ENCODE measurements at regions not wholly inside any gene's neighbourhood (a gene's known extent, or its start where the extent isn't known, plus 50 kb on each side); places are given as distances from the start of the nearest gene placed in this dataset.
A peak's percentile ranks its signal among the peaks of the same experiment; 100 is the strongest.
"Not testable (repeated sequence)": the region's sequence is repeated elsewhere in the genome, so short reads cannot be mapped to it uniquely, and the experiment has no call there.

DNA sequence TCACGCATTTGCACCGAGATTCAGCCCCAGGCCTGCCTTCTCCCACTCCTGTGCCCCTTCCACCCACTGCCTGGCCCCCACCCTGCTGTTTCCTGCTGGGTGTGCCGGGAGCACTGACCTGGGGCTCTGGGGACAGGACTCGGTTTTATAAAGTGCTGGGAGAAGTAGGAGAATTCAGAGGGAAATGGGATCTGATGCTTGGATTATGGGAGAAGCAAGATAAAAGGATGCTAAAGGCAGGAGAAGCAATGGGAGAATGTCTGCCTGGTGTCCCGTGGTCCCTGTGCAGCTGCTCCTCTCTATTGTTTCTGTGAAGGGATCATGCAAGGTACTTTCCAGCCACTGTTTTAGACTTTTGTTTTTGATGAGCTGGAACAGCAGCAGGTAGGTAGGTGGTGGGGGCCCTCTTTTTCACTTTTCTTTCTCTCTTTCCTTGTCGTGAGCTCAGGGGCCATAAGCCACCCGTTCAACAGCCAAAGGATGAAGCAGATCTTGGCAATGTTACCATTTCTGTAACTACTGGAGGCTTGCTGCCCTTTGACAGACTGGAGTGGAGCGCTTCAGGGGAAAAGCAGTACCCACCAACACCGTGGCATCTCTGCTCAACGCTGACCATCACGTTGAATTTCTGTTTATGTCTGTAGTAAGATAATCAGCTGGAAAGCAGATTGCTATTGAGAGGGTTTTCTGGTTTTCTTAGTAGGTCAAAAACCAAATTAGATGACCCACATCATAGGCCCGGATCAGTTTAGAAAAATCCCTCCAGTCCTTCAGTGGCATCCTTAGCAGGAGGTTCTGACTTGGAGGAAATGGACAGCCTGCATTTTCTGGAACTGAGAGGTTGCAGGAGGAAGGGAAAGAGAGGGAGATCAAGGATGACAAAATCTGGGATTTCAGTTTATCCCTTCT is 63.8 kb upstream of the ENPP6 start:
- DNase-seq (ENCODE audit: low spot score), result no peak

GRCh38 chr4:184280591-184281071 is 63.0 kb upstream of the ENPP6 start:
- no peak for DNase-seq (ENCODE audit: low spot score)

DNA sequence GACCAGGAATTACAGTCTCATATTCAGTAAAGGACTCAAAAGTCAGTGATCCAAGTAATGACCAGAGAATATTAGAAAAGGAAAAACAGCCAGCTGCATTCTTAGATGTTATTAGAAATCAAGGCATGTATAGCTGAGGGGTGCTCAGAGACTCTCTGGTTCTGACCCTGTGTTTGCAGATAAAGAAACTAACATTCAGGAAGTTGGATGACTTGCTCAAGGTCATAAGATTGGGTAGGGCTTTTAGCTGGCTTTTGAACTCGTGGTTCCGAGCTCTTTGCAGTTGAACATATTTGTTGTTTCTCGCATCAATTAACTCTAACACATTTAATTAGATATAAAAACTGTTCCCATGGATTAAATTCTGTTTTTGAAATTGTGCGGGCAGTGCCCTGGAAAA is 62.5 kb upstream of the ENPP6 start:
- DNase-seq (ENCODE audit: low spot score), result no peak

- DNase-seq (ENCODE audit: low spot score), result no peak
These were observed 61.9 kb upstream of the ENPP6 start for GRCh38 chr4:184279496-184280061.

DNA sequence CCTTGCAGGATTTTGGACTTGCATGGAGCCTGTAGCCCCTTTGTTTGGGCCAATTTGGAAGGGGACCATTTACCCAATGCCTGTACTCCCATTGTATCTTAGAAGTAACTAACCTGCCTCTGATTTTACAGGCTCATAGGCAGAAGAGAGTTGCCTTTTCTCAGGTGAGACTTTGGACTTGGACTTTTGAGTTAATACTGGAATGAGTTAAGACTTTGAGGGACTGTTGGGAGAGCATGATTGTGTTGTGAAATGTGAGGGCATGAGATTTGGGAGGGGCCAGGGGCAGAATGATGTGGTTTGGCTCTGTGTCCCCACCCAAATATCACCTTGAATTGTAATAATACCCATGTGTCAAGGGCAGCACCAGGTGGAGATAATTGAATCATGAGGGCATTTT is 60.1 kb upstream of the ENPP6 start:
- not testable (repeated sequence) for DNase-seq (ENCODE audit: low spot score)

DNA sequence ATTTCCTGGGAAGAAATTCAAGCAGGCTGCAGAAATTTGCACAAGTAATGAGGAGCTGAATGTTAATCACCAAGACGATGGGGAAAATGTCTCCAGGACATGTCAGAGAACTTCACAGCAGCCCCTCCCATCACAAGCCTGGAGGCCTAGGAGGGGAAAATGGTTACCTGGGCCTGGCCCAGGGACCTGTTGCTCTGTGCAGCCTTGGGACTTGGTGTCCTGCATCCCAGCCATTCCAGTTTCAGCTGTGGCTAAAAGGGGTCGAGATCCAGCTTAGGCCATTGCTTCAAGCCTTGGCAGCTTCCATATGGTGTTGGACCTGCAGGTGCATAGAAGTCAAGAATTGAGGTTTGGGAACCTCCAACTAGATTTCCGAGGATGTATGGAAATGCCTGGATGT is 59.3 kb upstream of the ENPP6 start:
- not testable (repeated sequence) for DNase-seq (ENCODE audit: low spot score)

GRCh38 chr4:184276346-184276745 is 58.7 kb upstream of the ENPP6 start:
- DNase-seq (ENCODE audit: low spot score), result not testable (repeated sequence)

GRCh38 chr4:184275766-184276165 is 58.1 kb upstream of the ENPP6 start:
- peak; percentile 33 for DNase-seq (ENCODE audit: low spot score)

- no peak for DNase-seq (ENCODE audit: low spot score)
These were observed 56.7 kb upstream of the ENPP6 start for GRCh38 chr4:184274286-184274951.

DNA sequence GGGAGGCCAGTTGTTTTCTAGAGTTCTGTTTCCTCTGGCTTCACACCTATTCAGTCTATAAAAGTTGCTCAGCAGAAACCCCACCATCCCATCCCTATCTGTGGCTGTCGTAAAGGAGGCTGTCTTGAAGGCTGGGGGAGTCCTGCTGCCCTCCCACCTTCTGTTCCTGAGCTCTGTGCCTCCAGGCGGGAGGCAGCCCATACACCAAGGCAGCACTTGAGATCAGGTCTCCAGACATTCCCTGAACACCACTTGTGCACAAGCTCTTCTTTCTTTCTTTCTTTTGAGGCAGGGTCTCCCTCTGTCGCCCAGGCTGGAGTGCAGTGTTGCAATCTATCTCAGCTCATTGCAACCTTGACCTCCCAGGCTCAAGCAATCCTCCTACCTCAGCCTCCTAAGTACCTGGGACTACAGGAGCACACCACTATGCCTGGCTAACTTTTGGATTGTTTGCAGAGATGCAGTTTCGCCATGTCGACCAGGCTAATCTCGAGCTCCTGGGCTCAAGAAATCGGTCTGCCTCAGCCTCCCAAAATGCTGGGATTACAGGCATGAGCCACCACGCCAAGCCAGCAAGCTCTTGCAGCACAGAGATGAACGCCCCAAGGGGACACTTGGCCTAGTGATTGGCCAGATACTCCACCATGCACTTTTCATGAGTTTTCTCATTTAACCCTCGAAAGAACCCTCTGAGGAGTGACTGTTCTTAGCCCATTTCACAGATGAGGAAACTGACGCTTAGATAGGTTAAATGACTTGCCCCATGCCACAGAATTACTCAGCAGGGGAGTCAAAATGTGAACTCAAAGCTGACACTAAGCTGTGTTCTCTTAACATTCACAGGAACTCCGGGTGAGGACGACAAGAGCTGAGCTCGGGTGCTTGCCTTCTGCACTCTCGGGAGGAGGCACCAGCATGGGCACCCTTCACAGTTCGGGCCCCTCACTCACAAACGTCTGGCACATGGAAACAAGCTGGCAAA is 55.8 kb upstream of the ENPP6 start:
- no peak for DNase-seq (ENCODE audit: low spot score)

DNA sequence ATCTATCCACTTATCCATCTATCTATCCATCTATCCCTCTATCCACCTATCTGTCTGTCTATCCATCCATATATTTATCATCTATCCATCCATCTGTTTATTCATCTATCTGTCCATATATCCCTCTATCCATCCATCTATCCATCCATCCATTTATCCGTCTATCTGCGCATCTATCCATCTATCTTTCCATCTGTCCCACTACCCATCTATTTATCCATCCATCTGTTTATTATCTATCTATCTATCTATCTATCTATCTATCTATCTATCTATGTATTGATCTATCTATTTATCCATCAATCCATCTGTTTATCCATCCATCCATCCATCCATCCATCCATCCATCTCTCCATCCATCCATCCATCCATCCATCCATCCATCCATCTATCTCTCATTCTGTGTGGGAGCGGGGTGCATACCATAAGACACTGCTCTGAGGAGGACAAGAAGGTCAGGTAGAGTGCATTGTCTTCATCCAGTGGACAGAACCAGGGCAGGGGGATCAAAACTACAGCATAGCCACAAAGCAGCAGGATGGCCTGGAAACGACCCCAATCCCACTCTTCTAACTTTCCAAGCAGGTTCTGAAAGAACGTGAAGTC is 53.2 kb upstream of the ENPP6 start:
- DNase-seq (ENCODE audit: low spot score), result no peak

GRCh38 chr4:184269879-184270430 is 52.3 kb upstream of the ENPP6 start:
- DNase-seq (ENCODE audit: low spot score), result no peak

GRCh38 chr4:184268584-184269160 is 51.0 kb upstream of the ENPP6 start:
- peak; percentile 19 for DNase-seq (ENCODE audit: low spot score)

DNA sequence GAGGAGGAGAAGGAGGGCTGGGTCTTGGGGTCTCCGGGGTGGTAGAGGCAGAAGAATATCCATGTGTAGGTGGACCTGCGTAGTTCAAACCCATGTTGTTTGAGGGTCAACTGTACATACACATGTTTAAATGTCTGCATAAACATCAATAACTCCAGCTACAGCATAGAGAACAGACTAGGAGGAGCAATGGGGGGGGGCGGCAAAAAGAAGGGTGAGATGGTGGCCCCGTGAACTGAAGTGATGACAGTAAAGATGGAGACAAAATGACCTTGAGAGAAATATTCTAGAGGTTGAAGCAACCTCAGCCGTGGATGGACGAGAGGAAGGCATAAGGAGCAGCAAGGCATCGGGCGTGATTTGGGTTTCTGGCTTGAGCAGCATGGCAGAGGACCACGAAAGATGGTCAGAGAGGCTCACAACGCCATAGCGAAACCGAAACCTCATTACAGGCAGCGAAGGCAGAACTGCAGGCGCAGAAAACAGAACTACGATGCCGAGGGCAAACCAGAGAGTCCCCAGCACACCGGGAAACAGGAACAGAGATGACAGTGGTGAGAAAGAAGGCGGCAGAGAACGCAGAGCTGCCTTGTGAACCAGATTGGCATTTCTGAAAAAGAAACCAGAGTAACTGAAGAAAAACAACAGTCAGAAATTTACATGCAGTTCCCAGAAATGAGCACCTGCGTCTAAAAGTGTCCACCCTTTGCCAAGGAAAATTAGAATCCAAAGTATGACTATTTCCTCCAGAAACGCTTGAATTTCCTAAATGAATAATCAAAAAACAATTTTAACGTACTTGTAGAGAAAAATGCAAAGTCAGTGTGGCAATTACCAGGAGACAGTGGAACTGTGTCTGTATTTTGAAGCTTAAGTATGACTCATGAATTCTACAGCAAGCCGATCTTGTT is 50.3 kb upstream of the ENPP6 start:
- peak; percentile 67 for DNase-seq (ENCODE audit: low spot score)

Data from A172 (cell line).